ENCODE measurements at regions not wholly inside any gene's neighbourhood (a gene's known extent, or its start where the extent isn't known, plus 50 kb on each side); places are given as distances from the start of the nearest gene placed in this dataset.

DNA sequence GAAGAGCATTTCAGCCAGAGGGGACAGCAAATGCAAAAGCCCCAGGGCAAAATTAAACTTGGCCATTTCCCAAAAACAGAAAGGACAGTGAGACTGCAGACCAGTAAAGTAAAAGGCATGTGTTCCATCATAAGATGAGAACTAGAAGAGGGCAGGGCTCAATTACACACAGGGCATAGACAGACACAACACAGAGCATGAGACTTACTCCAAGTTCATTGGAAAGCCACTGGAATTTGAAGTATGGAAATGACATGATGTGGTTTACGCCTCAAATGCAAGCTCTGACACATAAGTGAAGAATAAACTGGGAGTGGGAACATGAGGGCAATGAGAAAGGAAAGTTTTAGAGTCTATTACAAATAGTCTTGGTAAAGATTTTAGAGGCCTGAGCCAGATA is 446.6 kb upstream of the GRIA1 start:
- TF ChIP-seq, protein P1, sequence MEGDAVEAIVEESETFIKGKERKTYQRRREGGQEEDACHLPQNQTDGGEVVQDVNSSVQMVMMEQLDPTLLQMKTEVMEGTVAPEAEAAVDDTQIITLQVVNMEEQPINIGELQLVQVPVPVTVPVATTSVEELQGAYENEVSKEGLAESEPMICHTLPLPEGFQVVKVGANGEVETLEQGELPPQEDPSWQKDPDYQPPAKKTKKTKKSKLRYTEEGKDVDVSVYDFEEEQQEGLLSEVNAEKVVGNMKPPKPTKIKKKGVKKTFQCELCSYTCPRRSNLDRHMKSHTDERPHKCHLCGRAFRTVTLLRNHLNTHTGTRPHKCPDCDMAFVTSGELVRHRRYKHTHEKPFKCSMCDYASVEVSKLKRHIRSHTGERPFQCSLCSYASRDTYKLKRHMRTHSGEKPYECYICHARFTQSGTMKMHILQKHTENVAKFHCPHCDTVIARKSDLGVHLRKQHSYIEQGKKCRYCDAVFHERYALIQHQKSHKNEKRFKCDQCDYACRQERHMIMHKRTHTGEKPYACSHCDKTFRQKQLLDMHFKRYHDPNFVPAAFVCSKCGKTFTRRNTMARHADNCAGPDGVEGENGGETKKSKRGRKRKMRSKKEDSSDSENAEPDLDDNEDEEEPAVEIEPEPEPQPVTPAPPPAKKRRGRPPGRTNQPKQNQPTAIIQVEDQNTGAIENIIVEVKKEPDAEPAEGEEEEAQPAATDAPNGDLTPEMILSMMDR (tag by site-specific recombination; IDR thresholded peaks at IDR 0.05) = no peak
- TF ChIP-seq ZBTB1 (tag by site-specific recombination; IDR thresholded peaks at IDR 0.05) (no peak), ZNF747 (tag by site-specific recombination; IDR thresholded peaks at IDR 0.05) (no peak), ZNF792 (tag by site-specific recombination; IDR thresholded peaks at IDR 0.05) (no peak), MYNN (tag by site-specific recombination; IDR thresholded peaks at IDR 0.05; ENCODE audit: borderline replicate concordance) (no peak), ZNF416 (tag by site-specific recombination; IDR thresholded peaks at IDR 0.05) (no peak), ZNF670 (tag by site-specific recombination; IDR thresholded peaks at IDR 0.05; ENCODE audit: low read depth) (no peak), SP2 (tag by site-specific recombination; IDR thresholded peaks at IDR 0.05) (no peak)
- TF ChIP-seq, protein P2, sequence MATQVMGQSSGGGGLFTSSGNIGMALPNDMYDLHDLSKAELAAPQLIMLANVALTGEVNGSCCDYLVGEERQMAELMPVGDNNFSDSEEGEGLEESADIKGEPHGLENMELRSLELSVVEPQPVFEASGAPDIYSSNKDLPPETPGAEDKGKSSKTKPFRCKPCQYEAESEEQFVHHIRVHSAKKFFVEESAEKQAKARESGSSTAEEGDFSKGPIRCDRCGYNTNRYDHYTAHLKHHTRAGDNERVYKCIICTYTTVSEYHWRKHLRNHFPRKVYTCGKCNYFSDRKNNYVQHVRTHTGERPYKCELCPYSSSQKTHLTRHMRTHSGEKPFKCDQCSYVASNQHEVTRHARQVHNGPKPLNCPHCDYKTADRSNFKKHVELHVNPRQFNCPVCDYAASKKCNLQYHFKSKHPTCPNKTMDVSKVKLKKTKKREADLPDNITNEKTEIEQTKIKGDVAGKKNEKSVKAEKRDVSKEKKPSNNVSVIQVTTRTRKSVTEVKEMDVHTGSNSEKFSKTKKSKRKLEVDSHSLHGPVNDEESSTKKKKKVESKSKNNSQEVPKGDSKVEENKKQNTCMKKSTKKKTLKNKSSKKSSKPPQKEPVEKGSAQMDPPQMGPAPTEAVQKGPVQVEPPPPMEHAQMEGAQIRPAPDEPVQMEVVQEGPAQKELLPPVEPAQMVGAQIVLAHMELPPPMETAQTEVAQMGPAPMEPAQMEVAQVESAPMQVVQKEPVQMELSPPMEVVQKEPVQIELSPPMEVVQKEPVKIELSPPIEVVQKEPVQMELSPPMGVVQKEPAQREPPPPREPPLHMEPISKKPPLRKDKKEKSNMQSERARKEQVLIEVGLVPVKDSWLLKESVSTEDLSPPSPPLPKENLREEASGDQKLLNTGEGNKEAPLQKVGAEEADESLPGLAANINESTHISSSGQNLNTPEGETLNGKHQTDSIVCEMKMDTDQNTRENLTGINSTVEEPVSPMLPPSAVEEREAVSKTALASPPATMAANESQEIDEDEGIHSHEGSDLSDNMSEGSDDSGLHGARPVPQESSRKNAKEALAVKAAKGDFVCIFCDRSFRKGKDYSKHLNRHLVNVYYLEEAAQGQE (tag by site-specific recombination; IDR thresholded peaks at IDR 0.05) = no peak
- TF ChIP-seq, protein P3, sequence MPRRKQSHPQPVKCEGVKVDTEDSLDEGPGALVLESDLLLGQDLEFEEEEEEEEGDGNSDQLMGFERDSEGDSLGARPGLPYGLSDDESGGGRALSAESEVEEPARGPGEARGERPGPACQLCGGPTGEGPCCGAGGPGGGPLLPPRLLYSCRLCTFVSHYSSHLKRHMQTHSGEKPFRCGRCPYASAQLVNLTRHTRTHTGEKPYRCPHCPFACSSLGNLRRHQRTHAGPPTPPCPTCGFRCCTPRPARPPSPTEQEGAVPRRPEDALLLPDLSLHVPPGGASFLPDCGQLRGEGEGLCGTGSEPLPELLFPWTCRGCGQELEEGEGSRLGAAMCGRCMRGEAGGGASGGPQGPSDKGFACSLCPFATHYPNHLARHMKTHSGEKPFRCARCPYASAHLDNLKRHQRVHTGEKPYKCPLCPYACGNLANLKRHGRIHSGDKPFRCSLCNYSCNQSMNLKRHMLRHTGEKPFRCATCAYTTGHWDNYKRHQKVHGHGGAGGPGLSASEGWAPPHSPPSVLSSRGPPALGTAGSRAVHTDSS (tag by site-specific recombination; IDR thresholded peaks at IDR 0.05) = no peak
- TF ChIP-seq, protein P4, sequence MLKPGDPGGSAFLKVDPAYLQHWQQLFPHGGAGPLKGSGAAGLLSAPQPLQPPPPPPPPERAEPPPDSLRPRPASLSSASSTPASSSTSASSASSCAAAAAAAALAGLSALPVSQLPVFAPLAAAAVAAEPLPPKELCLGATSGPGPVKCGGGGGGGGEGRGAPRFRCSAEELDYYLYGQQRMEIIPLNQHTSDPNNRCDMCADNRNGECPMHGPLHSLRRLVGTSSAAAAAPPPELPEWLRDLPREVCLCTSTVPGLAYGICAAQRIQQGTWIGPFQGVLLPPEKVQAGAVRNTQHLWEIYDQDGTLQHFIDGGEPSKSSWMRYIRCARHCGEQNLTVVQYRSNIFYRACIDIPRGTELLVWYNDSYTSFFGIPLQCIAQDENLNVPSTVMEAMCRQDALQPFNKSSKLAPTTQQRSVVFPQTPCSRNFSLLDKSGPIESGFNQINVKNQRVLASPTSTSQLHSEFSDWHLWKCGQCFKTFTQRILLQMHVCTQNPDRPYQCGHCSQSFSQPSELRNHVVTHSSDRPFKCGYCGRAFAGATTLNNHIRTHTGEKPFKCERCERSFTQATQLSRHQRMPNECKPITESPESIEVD (tag by site-specific recombination; IDR thresholded peaks at IDR 0.05) = no peak
- TF ChIP-seq, protein P5, sequence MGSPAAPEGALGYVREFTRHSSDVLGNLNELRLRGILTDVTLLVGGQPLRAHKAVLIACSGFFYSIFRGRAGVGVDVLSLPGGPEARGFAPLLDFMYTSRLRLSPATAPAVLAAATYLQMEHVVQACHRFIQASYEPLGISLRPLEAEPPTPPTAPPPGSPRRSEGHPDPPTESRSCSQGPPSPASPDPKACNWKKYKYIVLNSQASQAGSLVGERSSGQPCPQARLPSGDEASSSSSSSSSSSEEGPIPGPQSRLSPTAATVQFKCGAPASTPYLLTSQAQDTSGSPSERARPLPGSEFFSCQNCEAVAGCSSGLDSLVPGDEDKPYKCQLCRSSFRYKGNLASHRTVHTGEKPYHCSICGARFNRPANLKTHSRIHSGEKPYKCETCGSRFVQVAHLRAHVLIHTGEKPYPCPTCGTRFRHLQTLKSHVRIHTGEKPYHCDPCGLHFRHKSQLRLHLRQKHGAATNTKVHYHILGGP (tag by site-specific recombination; IDR thresholded peaks at IDR 0.05) = no peak
